Large intestine (tissue), 3 donors: ENCODE measurements at regions not wholly inside any gene's neighbourhood (a gene's known extent, or its start where the extent isn't known, plus 50 kb on each side); places are given as distances from the start of the nearest gene placed in this dataset.

Experiments
- DNase-seq, 2 donors: peaks; one replicate each; pipeline versions ENCODE4 v3.0.0 to v3.0.0-alpha.2; 2013
- H3K27ac ChIP-seq: one replicate; pipeline ENCODE4 v1.5.1; 2013; ENCODE audit warnings: low read length
- H3K27me3 ChIP-seq: 2 replicates; pipeline ENCODE4 v1.6.1; 2013; ENCODE audit warnings: low read length; ENCODE audit not compliant: control insufficient read depth, insufficient read depth
- H3K36me3 ChIP-seq: 2 replicates; pipeline ENCODE4 v1.6.1; 2013; ENCODE audit warnings: low read length; ENCODE audit not compliant: control insufficient read depth, insufficient read depth
- H3K4me1 ChIP-seq: one replicate; pipeline ENCODE4 v1.6.1; 2013; ENCODE audit warnings: low read length; ENCODE audit not compliant: control insufficient read depth, insufficient read depth
- H3K4me3 ChIP-seq: one replicate; pipeline ENCODE4 v1.5.1; 2013; ENCODE audit warnings: low read length
- H3K9me3 ChIP-seq: one replicate; pipeline ENCODE4 v1.6.1; 2013; ENCODE audit warnings: mild to moderate bottlenecking, low read depth, low read length, moderate library complexity; ENCODE audit not compliant: control insufficient read depth
- WGBS: methylation state at CpG from one replicate; pipeline ENCODE4 v1.1.5; 2013; ENCODE audit warnings: low lambda C conversion rate; ENCODE audit not compliant: insufficient coverage; 5-methylcytosine and 5-hydroxymethylcytosine counted together

- no peak for DNase-seq
- Histone ChIP-seq H3K9me3 (no peaks in the 10 kb centered on the region), H3K4me1 (no peaks in the 10 kb centered on the region), H3K27me3 (no peaks in the 10 kb centered on the region), H3K4me3 (no peak overlapping the region), H3K36me3 (no peaks in the 10 kb centered on the region), H3K27ac (no peak overlapping the region)
- WGBS, result no CpG with 5 or more reads among the region's 1 CpG
Measured at GRCh38 chr4:35503435-35503834, 740.9 kb downstream of the ARAP2 start.

GRCh38 chr4:35506161-35506560 lies 738.2 kb downstream of the ARAP2 start:
- Histone ChIP-seq H3K4me1 (no peaks in the 10 kb centered on the region), H3K36me3 (no peaks in the 10 kb centered on the region), H3K4me3 (no peak overlapping the region), H3K9me3 (no peaks in the 10 kb centered on the region), H3K27ac (no peak overlapping the region), H3K27me3 (no peaks in the 10 kb centered on the region)
- WGBS, result 100% methylated on average over 2 of the region's 3 CpGs
- no peak for DNase-seq

GRCh38 chr4:35511851-35512250 lies 732.5 kb downstream of the ARAP2 start:
- no peaks in the 10 kb centered on the region for H3K9me3 ChIP-seq
- H3K36me3 ChIP-seq, result no peaks in the 10 kb centered on the region
- 100% methylated on average over 2 of the region's 4 CpGs for WGBS
- H3K27ac ChIP-seq, result no peak overlapping the region
- no peak for DNase-seq
- no peaks in the 10 kb centered on the region for H3K4me1 ChIP-seq
- no peak overlapping the region for H3K4me3 ChIP-seq
- no peaks in the 10 kb centered on the region for H3K27me3 ChIP-seq

- no CpG with 5 or more reads among the region's 1 CpG for WGBS
- H3K27ac ChIP-seq, result no peak overlapping the region
- no peak for DNase-seq
- no peak overlapping the region for H3K4me3 ChIP-seq
- H3K27me3 ChIP-seq, result no peaks in the 10 kb centered on the region
- H3K4me1 ChIP-seq, result no peaks in the 10 kb centered on the region
- H3K36me3 ChIP-seq, result no peaks in the 10 kb centered on the region
- H3K9me3 ChIP-seq, result no peaks in the 10 kb centered on the region
Measured at GRCh38 chr4:35516102-35516501, 728.2 kb downstream of the ARAP2 start.

GRCh38 chr4:35520059-35520458 lies 724.3 kb downstream of the ARAP2 start:
- no peaks in the 10 kb centered on the region for H3K36me3 ChIP-seq
- H3K4me3 ChIP-seq, result no peak overlapping the region
- no peaks in the 10 kb centered on the region for H3K27me3 ChIP-seq
- no peak for DNase-seq
- WGBS, result no CpG with 5 or more reads among the region's 1 CpG
- no peak overlapping the region for H3K27ac ChIP-seq
- no peaks in the 10 kb centered on the region for H3K9me3 ChIP-seq
- no peaks in the 10 kb centered on the region for H3K4me1 ChIP-seq

- WGBS, result 43% methylated on average over 1 of the region's 1 CpG
- Histone ChIP-seq H3K27ac (no peak overlapping the region), H3K4me1 (no peaks in the 10 kb centered on the region), H3K27me3 (no peaks in the 10 kb centered on the region), H3K9me3 (no peaks in the 10 kb centered on the region), H3K4me3 (no peak overlapping the region), H3K36me3 (no peaks in the 10 kb centered on the region)
- DNase-seq, result no peak
Measured at GRCh38 chr4:35521682-35522081, 722.6 kb downstream of the ARAP2 start.

- no peak overlapping the region for H3K4me3 ChIP-seq
- no peaks in the 10 kb centered on the region for H3K4me1 ChIP-seq
- DNase-seq, result no peak
- WGBS, result no CpG with 5 or more reads among the region's 28 CpGs
- H3K36me3 ChIP-seq, result no peaks in the 10 kb centered on the region
- no peak overlapping the region for H3K27ac ChIP-seq
- no peaks in the 10 kb centered on the region for H3K27me3 ChIP-seq
- H3K9me3 ChIP-seq, result no peaks in the 10 kb centered on the region
Measured at GRCh38 chr4:35525192-35525978, 718.9 kb downstream of the ARAP2 start.

- Histone ChIP-seq H3K36me3 (no peaks in the 10 kb centered on the region), H3K27ac (no peak overlapping the region), H3K27me3 (no peaks in the 10 kb centered on the region), H3K4me1 (no peaks in the 10 kb centered on the region), H3K9me3 (no peaks in the 10 kb centered on the region), H3K4me3 (no peak overlapping the region)
- no peak for DNase-seq
- WGBS, result 96% methylated on average over 3 of the region's 3 CpGs
Measured at GRCh38 chr4:35526456-35526855, 717.9 kb downstream of the ARAP2 start.

GRCh38 chr4:35534962-35535361 lies 709.4 kb downstream of the ARAP2 start:
- Histone ChIP-seq H3K36me3 (no peaks in the 10 kb centered on the region), H3K4me1 (no peaks in the 10 kb centered on the region), H3K27me3 (no peaks in the 10 kb centered on the region), H3K27ac (no peak overlapping the region), H3K9me3 (no peaks in the 10 kb centered on the region), H3K4me3 (no peak overlapping the region)
- 75% methylated on average over 2 of the region's 5 CpGs for WGBS
- no peak for DNase-seq

- H3K4me1 ChIP-seq, result no peaks in the 10 kb centered on the region
- H3K36me3 ChIP-seq, result no peaks in the 10 kb centered on the region
- 58% methylated on average over 2 of the region's 4 CpGs for WGBS
Measured at GRCh38 chr4:35538807-35539206, 705.5 kb downstream of the ARAP2 start.

GRCh38 chr4:35539404-35540055 lies 704.8 kb downstream of the ARAP2 start:
- no peaks in the 10 kb centered on the region for H3K36me3 ChIP-seq
- H3K27ac ChIP-seq, result no peak overlapping the region
- WGBS, result 94% methylated on average over 3 of the region's 5 CpGs
- peaks cover 5% of the 10 kb centered on the region for H3K9me3 ChIP-seq
- H3K27me3 ChIP-seq, result no peaks in the 10 kb centered on the region
- no peaks in the 10 kb centered on the region for H3K4me1 ChIP-seq
- H3K4me3 ChIP-seq, result no peak overlapping the region
- no peak for DNase-seq

More at GRCh38 chr4:35538807-35539206, 705.5 kb downstream of the ARAP2 start:
- DNase-seq, result no peak
- H3K27ac ChIP-seq, result no peak overlapping the region
- no peaks in the 10 kb centered on the region for H3K27me3 ChIP-seq
- H3K4me3 ChIP-seq, result no peak overlapping the region
- H3K9me3 ChIP-seq, result peaks cover 5% of the 10 kb centered on the region
